Duodenal mucosa (tissue), 2 donors: ENCODE measurements at regions not wholly inside any gene's neighbourhood (a gene's known extent, or its start where the extent isn't known, plus 50 kb on each side); places are given as distances from the start of the nearest gene placed in this dataset.

Experiments used
- H3K27ac ChIP-seq: one replicate; pipeline ENCODE4 v1.7.0; 2013; ENCODE audit warnings: low read depth, low read length
- H3K27me3 ChIP-seq, 2 donors: one replicate each; pipeline ENCODE4 v1.7.0; 2013; ENCODE audit warnings: low read length in 2 of 2, control low read depth in 1 of 2; ENCODE audit not compliant: insufficient read depth in 2 of 2, control insufficient read depth in 1 of 2
- H3K36me3 ChIP-seq, 2 donors: one replicate each; pipeline ENCODE4 v1.7.0; 2013; ENCODE audit warnings: low read length in 2 of 2, control low read depth in 1 of 2; ENCODE audit not compliant: insufficient read depth in 2 of 2, control insufficient read depth in 1 of 2
- H3K4me1 ChIP-seq, 2 donors: one replicate each; pipeline ENCODE4 v1.7.0; 2013; ENCODE audit warnings: low read length in 2 of 2, control low read depth in 1 of 2; ENCODE audit not compliant: insufficient read depth in 2 of 2, control insufficient read depth in 1 of 2
- H3K4me3 ChIP-seq, 2 donors: one replicate each; pipeline ENCODE4 v1.7.0; 2013; ENCODE audit warnings: low read length in 2 of 2, low read depth in 1 of 2
- H3K9ac ChIP-seq, 2 donors: one replicate each; pipeline ENCODE4 v1.7.0; 2013; ENCODE audit warnings: low read length in 2 of 2, low read depth in 1 of 2
- H3K9me3 ChIP-seq, 2 donors: one replicate each; pipeline ENCODE4 v1.7.0; 2013; ENCODE audit warnings: low read length in 2 of 2, control low read depth in 1 of 2; ENCODE audit not compliant: control insufficient read depth in 1 of 2

GRCh38 chr5:106241409-106241808, 1429.3 kb downstream of the EFNA5 start:
- Histone ChIP-seq H3K27me3 (no peaks in the 10 kb centered on the region), H3K36me3 (no peaks in the 10 kb centered on the region), H3K9ac (no peak overlapping the region), H3K9me3 (no peaks in the 10 kb centered on the region), H3K27ac (no peak overlapping the region), H3K4me3 (no peak overlapping the region), H3K4me1 (no peaks in the 10 kb centered on the region)

- Histone ChIP-seq H3K9me3 (no peaks in the 10 kb centered on the region), H3K4me1 (no peaks in the 10 kb centered on the region), H3K27me3 (no peaks in the 10 kb centered on the region), H3K27ac (no peak overlapping the region), H3K4me3 (no peak overlapping the region), H3K9ac (no peak overlapping the region), H3K36me3 (no peaks in the 10 kb centered on the region)
Observed at GRCh38 chr5:106205916-106206571, 1464.7 kb downstream of the EFNA5 start.

DNA sequence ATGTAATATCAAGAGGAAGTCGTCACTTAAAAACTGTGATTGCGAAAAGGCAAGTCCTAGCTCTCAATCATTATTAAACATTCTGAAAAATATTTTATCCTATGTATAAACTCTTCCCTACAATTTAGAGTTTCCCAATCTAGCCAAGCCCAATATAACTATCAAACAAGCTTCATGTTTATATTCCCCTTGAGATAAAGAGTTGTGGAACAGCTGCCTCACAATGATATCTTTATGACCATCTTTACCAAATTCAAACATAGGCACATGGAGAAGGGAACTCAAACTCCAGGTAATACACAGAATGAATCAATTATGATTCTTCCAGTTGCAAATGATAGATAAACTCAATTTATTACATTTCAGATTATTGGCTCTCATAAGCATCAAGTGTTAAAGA, 1468.7 kb downstream of the EFNA5 start:
- H3K27ac ChIP-seq = no peak overlapping the region
- no peak overlapping the region for H3K4me3 ChIP-seq
- H3K4me1 ChIP-seq = no peaks in the 10 kb centered on the region
- no peaks in the 10 kb centered on the region for H3K27me3 ChIP-seq
- no peaks in the 10 kb centered on the region for H3K9me3 ChIP-seq
- H3K9ac ChIP-seq = no peak overlapping the region
- no peaks in the 10 kb centered on the region for H3K36me3 ChIP-seq

DNA sequence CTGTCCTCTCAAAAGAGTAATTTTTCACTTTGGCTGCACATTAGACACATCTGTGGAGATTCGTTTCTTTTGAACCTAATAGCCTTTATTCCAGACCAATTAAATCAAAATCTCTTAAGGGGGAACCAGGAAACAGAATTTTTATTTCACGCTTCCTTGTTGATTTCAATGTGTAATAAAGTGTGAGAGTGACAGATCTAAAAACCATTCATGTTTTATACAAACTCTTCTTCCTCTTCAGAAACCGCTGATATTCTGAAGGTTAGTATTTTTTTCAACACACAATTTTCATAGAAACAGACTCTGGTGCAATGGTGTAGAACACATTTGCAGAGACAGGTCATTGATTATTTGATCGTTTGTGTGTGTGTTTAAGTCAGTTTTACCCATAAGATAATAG, 1469.8 kb downstream of the EFNA5 start:
- H3K4me1 ChIP-seq = no peaks in the 10 kb centered on the region
- no peaks in the 10 kb centered on the region for H3K36me3 ChIP-seq
- H3K27me3 ChIP-seq = no peaks in the 10 kb centered on the region
- H3K27ac ChIP-seq = no peak overlapping the region
- H3K9me3 ChIP-seq = no peaks in the 10 kb centered on the region
- no peak overlapping the region for H3K4me3 ChIP-seq
- H3K9ac ChIP-seq = no peak overlapping the region

DNA sequence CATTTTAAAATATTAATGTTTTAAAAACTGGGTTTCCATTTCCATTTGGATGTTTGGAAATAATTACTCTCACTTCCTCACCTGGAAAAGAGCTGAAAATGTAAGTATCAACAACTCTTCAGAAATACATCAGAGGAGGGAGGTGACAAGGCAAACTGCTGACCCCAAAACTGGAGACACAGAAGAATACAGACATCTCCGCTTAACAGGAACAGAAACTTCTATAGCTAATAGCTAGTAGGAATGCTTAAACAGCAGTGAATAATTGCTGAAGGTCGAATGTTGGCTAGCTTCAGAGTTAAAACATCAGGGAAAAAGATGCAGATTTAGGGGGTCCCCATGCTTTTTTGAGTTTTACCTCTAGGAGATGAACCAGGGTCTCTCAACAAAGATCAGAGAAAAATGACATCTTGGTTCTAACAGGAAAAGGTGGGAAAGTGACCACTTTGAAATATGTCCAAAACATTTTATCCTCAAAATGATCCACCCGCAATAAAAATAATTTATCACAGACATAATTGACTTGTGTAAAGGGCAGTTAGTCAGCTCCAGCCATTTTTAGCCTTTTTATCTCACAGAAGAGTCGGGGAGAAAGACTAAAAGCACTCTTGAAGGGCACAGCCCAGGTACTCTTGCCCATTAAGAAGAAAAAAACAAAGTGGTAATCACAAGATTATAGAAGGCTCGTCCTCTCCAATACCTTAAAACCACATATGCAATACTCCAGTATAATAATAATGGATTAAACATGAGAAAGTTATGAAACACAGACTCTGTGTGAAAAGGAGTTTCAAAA, 1474.9 kb downstream of the EFNA5 start:
- no peak overlapping the region for H3K27ac ChIP-seq
- no peak overlapping the region for H3K9ac ChIP-seq
- H3K36me3 ChIP-seq = no peaks in the 10 kb centered on the region

DNA sequence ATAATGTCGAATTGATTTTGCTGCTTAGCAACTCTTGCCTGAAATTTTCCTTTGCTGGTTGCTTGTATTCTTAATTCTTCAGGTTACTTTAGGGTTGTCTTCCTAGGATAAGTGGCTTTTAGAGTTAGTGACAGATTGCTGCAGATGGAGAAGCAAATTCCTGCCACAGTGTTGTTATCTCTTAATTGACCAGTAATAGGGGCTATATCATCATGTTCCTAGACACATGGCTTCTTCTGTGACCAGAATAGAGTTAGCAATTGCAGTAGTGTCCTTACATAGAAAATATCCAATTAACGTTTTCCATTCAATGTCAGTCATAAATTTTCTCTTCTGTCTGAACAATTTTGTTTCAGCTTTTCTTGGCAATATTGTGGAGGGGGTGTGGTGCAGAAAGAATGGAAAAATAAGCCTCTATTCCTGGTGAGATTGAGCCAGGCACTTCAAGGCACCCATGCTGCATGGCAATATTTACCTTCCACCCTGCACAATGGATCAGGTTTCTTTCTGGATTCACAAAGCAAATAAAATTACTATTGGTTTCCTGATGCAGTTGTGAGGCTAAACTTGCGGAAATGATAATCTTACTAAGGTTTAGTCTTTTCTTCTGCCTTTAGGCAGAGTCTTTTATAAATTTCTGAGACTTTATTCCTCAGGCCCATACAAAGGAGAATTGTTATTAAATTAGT, 1481.5 kb downstream of the EFNA5 start:
- Histone ChIP-seq H3K27ac (no peak overlapping the region), H3K27me3 (no peaks in the 10 kb centered on the region), H3K4me3 (no peak overlapping the region), H3K9ac (no peak overlapping the region), H3K36me3 (no peaks in the 10 kb centered on the region), H3K9me3 (peaks cover 0 to 2% of the 10 kb centered on the region in 2 donors), H3K4me1 (no peaks in the 10 kb centered on the region)

More for the DNA sequence above, 1474.9 kb downstream of the EFNA5 start:
- H3K4me1 ChIP-seq = no peaks in the 10 kb centered on the region
- H3K27me3 ChIP-seq = no peaks in the 10 kb centered on the region
- no peaks in the 10 kb centered on the region for H3K9me3 ChIP-seq
- H3K4me3 ChIP-seq = no peak overlapping the region

GRCh38 chr5:106185661-106186081, 1485.1 kb downstream of the EFNA5 start:
- Histone ChIP-seq H3K9me3 (peaks cover 0 to 2% of the 10 kb centered on the region in 2 donors), H3K9ac (no peak overlapping the region), H3K4me1 (no peaks in the 10 kb centered on the region), H3K36me3 (no peaks in the 10 kb centered on the region), H3K4me3 (no peak overlapping the region), H3K27me3 (no peaks in the 10 kb centered on the region), H3K27ac (no peak overlapping the region)

DNA sequence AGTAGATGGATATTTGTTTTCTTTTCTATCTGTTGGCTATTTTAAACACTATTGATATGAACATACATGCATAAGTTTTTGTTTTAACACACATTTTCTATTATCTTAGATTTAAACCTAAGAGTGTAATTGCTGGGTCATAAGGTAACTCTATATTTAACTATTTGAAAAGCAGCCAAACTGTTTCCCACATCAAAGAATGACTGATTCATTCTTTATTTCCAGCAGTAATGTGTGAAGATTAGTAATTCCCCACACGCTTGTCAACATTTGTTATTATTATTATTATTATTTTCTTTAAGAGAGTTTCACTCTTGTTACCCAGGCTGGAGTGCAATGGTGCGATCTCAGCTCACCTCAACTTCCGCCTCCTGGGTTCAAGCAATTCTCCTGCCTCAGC, 1495.8 kb downstream of the EFNA5 start:
- Histone ChIP-seq H3K4me3 (no peak overlapping the region), H3K27me3 (no peaks in the 10 kb centered on the region), H3K9ac (no peak overlapping the region), H3K9me3 (peaks cover 4% of the 10 kb centered on the region in 2 donors), H3K27ac (no peak overlapping the region), H3K4me1 (no peaks in the 10 kb centered on the region), H3K36me3 (no peaks in the 10 kb centered on the region)

DNA sequence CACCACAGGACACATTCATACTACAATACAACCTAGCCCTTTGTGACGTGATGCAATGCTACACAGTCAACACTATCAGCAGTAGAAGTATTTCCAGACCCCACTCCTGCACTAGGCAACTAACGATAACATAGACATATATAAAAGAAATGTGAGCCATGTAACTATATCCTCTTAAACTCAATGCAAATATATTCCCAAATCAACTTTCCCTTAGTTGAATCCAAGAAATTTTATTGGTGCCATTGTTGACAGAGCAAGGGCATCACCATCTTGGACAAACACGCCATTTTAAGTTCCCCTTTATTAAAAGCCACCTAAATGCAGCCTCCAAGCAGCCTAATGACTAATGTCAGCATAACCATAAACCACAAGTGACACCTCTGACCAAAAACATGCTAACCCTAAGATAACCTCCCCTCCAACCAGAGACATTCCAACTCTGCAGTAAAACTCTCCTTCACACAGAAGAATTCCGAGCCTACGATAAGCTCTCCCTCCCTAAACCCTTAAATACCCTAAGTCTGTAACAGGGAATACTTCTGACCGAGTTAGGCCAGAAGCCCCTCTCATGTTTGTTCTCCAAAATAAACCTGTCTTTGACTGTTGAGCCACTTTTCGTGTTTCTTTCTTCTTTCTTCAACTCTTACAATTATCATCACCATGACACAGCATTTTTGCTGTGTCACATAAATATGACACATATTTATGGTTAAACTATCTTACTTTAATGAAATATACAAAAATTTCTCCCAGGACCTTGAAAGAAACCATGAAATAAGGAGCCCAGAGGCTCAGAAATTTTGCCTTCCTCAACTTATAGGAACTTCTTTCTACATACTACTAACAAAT, 1497.8 kb downstream of the EFNA5 start:
- no peak overlapping the region for H3K27ac ChIP-seq

More for the DNA sequence above, 1497.8 kb downstream of the EFNA5 start:
- no peak overlapping the region for H3K4me3 ChIP-seq
- no peak overlapping the region for H3K9ac ChIP-seq
- no peaks in the 10 kb centered on the region for H3K36me3 ChIP-seq
- H3K27me3 ChIP-seq = no peaks in the 10 kb centered on the region
- peaks cover 2 to 4% of the 10 kb centered on the region in 2 donors for H3K9me3 ChIP-seq
- no peaks in the 10 kb centered on the region for H3K4me1 ChIP-seq
